VCaP (cell line): ENCODE measurements at regions not wholly inside any gene's neighbourhood (a gene's known extent, or its start where the extent isn't known, plus 50 kb on each side); places are given as distances from the start of the nearest gene placed in this dataset.
"Not testable (repeated sequence)": the region's sequence is repeated elsewhere in the genome, so short reads cannot be mapped to it uniquely, and the experiment has no call there.

Experiments
- H3K27ac ChIP-seq: fragments of 450-650 bp; 2 replicates; pipeline ENCODE4 v1.5.1; 2017
- TF ChIP-seq, protein P1 (sequence below): fragments of 450-650 bp; conservative IDR thresholded peaks from 2 replicates; pipeline ENCODE4 v1.5.1; 2017; ENCODE audit warnings: mild to moderate bottlenecking, moderate library complexity

DNA sequence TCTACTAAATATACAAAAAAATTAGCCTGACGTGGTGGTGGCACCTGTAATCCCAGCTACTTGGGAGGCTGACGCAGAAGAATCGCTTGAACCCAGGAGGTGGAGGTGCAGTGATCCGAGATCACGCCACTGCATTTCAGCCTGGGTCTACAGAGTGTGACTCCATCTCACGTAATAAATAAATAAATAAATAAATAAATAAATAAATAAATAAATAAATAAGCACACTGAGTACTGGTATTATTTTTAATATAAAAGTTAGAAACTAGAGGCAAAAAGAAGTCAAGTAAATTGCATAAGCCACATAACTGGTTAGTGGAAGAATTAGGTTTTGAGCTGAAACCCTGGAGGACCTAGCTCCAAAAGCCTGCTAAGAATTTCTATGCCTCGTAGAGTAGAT, 1262.7 kb upstream of the PABPC4L start:
- no peak overlapping the region for H3K27ac ChIP-seq
- TF ChIP-seq, protein P1, sequence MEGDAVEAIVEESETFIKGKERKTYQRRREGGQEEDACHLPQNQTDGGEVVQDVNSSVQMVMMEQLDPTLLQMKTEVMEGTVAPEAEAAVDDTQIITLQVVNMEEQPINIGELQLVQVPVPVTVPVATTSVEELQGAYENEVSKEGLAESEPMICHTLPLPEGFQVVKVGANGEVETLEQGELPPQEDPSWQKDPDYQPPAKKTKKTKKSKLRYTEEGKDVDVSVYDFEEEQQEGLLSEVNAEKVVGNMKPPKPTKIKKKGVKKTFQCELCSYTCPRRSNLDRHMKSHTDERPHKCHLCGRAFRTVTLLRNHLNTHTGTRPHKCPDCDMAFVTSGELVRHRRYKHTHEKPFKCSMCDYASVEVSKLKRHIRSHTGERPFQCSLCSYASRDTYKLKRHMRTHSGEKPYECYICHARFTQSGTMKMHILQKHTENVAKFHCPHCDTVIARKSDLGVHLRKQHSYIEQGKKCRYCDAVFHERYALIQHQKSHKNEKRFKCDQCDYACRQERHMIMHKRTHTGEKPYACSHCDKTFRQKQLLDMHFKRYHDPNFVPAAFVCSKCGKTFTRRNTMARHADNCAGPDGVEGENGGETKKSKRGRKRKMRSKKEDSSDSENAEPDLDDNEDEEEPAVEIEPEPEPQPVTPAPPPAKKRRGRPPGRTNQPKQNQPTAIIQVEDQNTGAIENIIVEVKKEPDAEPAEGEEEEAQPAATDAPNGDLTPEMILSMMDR = no peak

DNA sequence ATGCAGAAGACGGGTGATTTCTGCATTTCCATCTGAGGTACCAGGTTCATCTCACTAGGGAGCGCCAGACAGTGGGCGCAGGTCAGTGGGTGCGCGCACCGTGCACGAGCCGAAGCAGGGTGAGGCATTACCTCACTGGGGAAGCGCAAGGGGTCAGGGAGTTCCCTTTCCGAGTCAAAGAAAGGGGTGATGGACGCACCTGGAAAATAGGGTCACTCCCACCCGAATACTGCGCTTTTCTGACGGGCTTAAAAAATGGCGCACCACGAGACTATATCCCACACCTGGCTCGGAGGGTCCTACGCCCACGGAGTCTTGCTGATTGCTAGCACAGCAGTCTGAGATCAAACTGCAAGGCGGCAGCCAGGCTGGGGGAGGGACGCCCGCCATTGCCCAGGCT, 1246.0 kb upstream of the PABPC4L start:
- not testable (repeated sequence) for H3K27ac ChIP-seq

DNA sequence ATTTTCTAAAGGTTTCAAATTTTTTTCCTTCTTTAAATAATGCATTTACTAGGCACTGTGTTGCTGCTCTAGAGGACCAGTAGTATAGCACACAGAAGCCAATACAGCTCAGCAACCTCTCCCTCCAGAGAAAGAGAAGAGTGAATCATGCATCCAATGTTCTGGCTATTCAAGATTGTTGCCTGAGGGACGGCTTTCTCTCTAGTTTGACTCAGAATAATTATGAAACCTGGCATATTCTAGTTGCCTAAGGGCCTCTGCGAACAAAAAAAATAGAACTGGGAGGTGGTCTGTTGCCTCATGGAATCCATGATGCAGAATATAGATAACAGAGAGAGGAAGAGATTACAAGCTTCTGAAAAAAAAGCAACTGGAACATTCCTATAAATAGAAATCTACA, 1233.3 kb upstream of the PABPC4L start:
- H3K27ac ChIP-seq = no peak overlapping the region
- TF ChIP-seq, protein P1 = no peak

DNA sequence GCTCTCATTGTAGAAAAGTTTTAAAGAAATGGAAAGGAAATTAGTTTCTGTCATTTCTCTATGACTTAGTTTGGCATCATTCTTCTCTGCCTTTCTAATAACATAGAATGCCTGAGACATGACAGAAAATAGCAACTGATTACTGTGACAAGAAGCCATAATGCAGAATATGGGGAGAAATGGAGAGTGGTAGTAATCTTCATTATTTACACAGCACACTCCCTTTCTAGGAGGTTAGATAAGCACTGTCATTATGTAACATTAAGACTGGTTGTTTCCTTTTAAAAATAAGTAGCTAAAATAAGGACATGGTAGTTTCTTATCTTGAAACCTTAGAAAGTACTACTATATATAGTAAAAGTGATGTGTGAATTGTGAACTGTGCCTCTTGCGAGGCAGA, 1227.9 kb upstream of the PABPC4L start:
- no peak overlapping the region for H3K27ac ChIP-seq
- TF ChIP-seq, protein P1 = no peak

DNA sequence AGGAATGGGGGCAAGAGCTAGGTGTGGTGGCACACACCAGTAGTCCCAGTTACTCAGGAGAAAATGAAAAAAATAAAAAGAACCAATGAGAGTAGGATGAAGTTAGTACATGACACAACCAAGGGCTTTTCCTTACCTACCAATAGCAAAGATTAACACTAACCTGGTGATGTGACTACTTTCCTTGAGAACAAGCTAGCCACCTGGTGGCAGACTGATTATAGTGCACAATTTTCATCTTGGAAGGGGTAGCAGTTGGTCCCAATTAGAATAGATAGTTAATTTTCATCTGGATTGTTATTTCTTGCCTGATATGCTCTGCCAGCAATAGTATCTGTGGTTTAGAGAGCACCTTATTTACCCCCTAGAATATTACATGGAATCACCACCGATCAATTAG, 1216.8 kb upstream of the PABPC4L start:
- no peak overlapping the region for H3K27ac ChIP-seq

DNA sequence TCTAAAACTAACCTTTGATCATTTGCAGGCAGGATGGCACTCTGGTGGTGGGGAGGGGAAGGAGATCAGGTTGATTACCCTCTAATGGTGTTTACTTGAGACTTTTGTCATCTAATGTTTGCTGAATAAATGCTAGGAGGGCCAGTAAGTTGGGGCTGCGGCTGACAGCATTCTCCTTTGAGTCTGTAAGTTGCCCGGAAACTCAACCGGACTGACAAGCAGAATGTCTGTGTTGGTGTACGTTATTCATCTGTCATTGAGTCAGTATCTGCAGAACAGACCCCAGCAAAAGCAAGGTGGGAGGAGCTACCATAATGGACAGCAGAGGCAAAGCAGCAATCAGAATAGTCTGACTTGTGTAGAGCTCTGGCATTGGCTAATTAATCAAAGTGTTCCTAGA, 1210.6 kb upstream of the PABPC4L start:
- TF ChIP-seq, protein P1 = no peak
- H3K27ac ChIP-seq = no peak overlapping the region

More for the DNA sequence above, 1216.8 kb upstream of the PABPC4L start:
- TF ChIP-seq, protein P1 = no peak

DNA sequence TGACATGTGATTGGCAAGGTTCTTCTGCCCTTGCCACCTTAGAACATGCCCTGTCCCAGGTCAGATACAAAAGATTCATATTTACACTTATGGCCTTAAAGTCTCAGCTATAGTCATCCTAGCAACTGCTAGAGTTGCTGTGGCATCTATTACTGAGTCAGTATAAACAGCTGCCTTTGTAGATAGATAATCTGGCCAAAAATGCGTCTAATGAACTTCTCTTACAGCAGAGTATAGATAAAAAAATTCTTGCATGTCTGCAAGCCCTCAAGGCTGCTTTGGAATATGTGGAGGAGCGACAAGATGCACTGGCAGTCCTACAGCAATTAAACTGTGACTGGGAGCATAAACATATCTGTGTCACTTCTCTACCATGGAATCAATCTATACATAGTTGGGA, 1209.7 kb upstream of the PABPC4L start:
- TF ChIP-seq, protein P1 = no peak
- H3K27ac ChIP-seq = no peak overlapping the region

DNA sequence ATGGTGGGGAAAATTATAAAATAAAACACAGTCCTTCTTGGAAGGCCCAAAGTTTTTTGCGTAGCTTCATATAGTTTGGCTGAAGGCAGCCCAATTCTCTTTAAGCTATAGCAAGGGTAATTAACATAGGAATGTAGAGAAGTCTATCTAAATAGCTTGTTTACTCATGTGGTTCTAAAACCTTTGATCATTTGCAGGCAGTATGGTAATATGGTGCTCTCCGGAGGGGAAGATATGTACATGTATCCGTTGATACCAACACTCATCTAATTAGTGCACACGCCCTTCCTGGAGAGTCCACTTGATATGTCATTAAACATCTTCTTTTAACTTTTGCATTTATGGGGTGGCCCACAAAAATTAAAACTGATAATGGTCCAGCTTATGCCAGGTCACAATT, 1207.7 kb upstream of the PABPC4L start:
- not testable (repeated sequence) for H3K27ac ChIP-seq

DNA sequence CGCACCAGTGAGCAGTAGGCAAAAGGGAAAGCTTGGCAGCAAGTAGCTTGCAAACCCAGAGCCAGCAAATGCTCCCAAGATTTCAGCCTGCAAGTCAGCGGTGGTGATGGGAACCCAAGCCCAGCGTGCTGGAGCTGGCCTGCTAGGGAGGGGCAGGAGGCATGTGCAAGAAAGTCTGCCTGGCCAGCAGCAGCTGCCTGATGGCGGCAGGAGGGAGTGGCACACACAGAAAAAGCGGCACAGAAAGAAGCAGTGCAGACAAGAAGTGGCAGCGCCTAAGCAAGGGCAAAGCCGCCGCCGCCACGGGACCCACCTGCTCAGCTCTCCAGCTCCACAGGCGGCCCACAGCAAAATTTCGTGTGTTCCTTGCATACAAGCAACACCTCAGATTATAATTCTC, 1206.5 kb upstream of the PABPC4L start:
- TF ChIP-seq, protein P1 = no peak

DNA sequence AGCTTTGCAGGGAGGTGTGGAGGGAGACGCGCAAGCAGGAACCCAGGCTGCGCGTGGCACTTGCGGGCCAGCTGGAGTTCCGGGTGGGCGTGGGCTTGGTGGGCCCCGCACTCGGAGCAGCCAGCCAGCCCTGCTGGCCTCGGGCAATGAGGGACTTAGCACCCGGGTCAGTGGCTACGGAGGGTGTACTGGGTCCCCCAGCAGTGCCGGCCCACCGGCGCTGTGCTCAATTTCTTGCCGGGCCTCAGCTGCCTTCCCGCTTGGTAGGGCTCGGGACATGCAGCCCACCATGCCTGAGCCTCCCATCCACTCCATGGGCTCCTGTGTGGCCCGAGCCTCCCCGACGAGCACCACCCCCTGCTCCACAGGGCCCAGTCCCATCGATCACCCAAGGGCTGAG, 1205.0 kb upstream of the PABPC4L start:
- H3K27ac ChIP-seq = not testable (repeated sequence)

More for the DNA sequence above, 1206.5 kb upstream of the PABPC4L start:
- H3K27ac ChIP-seq = no peak overlapping the region
